ENCODE measurements at regions not wholly inside any gene's neighbourhood (a gene's known extent, or its start where the extent isn't known, plus 50 kb on each side); places are given as distances from the start of the nearest gene placed in this dataset.

DNA sequence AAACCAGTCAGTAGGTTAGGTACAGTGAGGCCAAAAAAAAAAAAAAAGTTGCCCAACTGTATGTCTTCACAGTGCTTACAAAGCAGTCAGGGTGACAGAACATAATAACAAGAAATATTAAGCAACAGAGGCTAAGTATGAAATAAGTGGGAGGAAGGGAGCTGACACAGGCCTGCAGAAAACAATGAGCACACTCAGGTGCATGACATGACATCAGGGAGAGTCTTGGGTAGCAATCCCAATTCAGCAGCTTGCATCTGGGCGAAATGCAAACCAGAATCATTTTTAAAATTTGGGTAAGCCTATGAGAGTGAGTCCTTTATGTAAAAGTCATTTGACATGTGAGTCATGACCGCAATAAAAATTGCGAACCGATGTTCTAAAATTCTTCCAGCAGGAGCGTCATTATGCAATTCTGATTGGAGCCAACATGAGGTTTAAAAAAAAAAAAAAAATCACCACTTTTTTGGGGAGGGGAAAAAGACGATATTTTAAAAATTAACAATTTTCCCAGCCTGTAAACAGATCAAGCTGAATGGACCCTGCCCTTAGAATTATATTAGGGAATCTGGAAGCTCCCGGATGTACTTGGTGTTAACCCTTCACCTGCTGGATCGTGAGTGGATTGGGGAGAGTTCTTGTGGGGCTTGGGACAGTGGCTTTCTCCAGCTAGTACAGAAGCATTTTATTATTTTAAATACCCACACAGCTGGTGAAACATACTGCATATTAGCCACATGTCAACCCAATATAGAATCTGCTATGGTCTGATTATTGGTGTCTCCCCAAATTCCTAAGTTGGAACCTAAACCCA, 127.9 kb downstream of the NPIPB5 start:
- TF ChIP-seq, protein P1, sequence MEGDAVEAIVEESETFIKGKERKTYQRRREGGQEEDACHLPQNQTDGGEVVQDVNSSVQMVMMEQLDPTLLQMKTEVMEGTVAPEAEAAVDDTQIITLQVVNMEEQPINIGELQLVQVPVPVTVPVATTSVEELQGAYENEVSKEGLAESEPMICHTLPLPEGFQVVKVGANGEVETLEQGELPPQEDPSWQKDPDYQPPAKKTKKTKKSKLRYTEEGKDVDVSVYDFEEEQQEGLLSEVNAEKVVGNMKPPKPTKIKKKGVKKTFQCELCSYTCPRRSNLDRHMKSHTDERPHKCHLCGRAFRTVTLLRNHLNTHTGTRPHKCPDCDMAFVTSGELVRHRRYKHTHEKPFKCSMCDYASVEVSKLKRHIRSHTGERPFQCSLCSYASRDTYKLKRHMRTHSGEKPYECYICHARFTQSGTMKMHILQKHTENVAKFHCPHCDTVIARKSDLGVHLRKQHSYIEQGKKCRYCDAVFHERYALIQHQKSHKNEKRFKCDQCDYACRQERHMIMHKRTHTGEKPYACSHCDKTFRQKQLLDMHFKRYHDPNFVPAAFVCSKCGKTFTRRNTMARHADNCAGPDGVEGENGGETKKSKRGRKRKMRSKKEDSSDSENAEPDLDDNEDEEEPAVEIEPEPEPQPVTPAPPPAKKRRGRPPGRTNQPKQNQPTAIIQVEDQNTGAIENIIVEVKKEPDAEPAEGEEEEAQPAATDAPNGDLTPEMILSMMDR (IDR thresholded peaks at IDR 0.05; ENCODE audit: low read depth, low read length, poor library complexity, severe bottlenecking) = no peak
- no peak for TF ChIP-seq EZH2phosphoT487 (IDR thresholded peaks at IDR 0.05; ENCODE audit: borderline replicate concordance, low read length)
